H9 (cell line): ENCODE measurements at regions not wholly inside any gene's neighbourhood (a gene's known extent, or its start where the extent isn't known, plus 50 kb on each side); places are given as distances from the start of the nearest gene placed in this dataset.

ENCODE experiments used
- DNase-seq: peaks from one replicate; pipeline ENCODE4 v3.0.0-alpha.2; 2017
- H2AFZ ChIP-seq: one replicate; pipeline ENCODE4 v1.6.1; 2013; ENCODE audit warnings: mild to moderate bottlenecking, low read length, control low read depth, moderate library complexity
- H2AK5ac ChIP-seq: 2 replicates; pipeline ENCODE4 v1.6.1; 2013; ENCODE audit warnings: low read length, control low read depth, mixed read lengths; ENCODE audit not compliant: insufficient read length
- H2BK120ac ChIP-seq: one replicate; pipeline ENCODE4 v1.6.1; 2013; ENCODE audit warnings: low read depth, mild to moderate bottlenecking, low read length, control low read depth, inconsistent platforms; ENCODE audit not compliant: poor library complexity, severe bottlenecking
- H2BK12ac ChIP-seq: 2 replicates; pipeline ENCODE4 v1.6.1; 2013; ENCODE audit warnings: low read length, control low read depth, mixed read lengths, low read depth; ENCODE audit not compliant: insufficient read length
- H2BK15ac ChIP-seq: 2 replicates; pipeline ENCODE4 v1.6.1; 2013; ENCODE audit warnings: low read depth, low read length, control low read depth
- H2BK20ac ChIP-seq: one replicate; pipeline ENCODE4 v1.6.1; 2013; ENCODE audit warnings: low read depth, mild to moderate bottlenecking, low read length, control low read depth, inconsistent platforms; ENCODE audit not compliant: poor library complexity, severe bottlenecking
- H2BK5ac ChIP-seq: 2 replicates; pipeline ENCODE4 v1.6.1; 2013; ENCODE audit warnings: low read length, control low read depth, mixed read lengths; ENCODE audit not compliant: insufficient read length
- H3K14ac ChIP-seq: 2 replicates; pipeline ENCODE4 v1.6.1; 2013; ENCODE audit warnings: low read length, control low read depth; ENCODE audit not compliant: insufficient read depth
- H3K18ac ChIP-seq: 2 replicates; pipeline ENCODE4 v1.6.1; 2013; ENCODE audit warnings: low read depth, mild to moderate bottlenecking, mixed read lengths, low read length, control low read depth; ENCODE audit not compliant: insufficient read length
- H3K23ac ChIP-seq: 2 replicates; pipeline ENCODE4 v1.6.1; 2013; ENCODE audit warnings: low read length, control low read depth, mixed read lengths, low read depth; ENCODE audit not compliant: insufficient read length
- H3K23me2 ChIP-seq: 2 replicates; pipeline ENCODE4 v1.6.1; 2013; ENCODE audit warnings: low read depth, mild to moderate bottlenecking, mixed read lengths, low read length, control low read depth; ENCODE audit not compliant: insufficient read length, poor library complexity, severe bottlenecking
- H3K27ac ChIP-seq: 2 replicates; pipeline ENCODE4 v1.5.1; 2013; ENCODE audit warnings: low read length, control low read depth, mixed read lengths, low read depth; ENCODE audit not compliant: insufficient read length
- H3K27me3 ChIP-seq: 2 replicates; pipeline ENCODE4 v1.6.1; 2013; ENCODE audit warnings: low read length, control low read depth, inconsistent platforms; ENCODE audit not compliant: insufficient read depth
- H3K4ac ChIP-seq: 2 replicates; pipeline ENCODE4 v1.6.1; 2013; ENCODE audit warnings: low read depth, mild to moderate bottlenecking, control low read depth, inconsistent platforms, low read length, moderate library complexity
- H3K4me1 ChIP-seq: 2 replicates; pipeline ENCODE4 v1.6.1; 2013; ENCODE audit warnings: low read length, control low read depth, inconsistent platforms; ENCODE audit not compliant: insufficient read depth
- H3K4me2 ChIP-seq: 2 replicates; pipeline ENCODE4 v1.6.1; 2013; ENCODE audit warnings: low read length, control low read depth, mixed read lengths; ENCODE audit not compliant: insufficient read length, insufficient read depth
- H3K56ac ChIP-seq: 2 replicates; pipeline ENCODE4 v1.6.1; 2013; ENCODE audit warnings: low read depth, mild to moderate bottlenecking, mixed read lengths, low read length, control low read depth; ENCODE audit not compliant: insufficient read length
- H3K79me1 ChIP-seq: 2 replicates; pipeline ENCODE4 v1.6.1; 2013; ENCODE audit warnings: low read depth, mild to moderate bottlenecking, moderate library complexity, low read length, control low read depth, inconsistent platforms; ENCODE audit not compliant: insufficient read depth, poor library complexity, severe bottlenecking
- H3K79me2 ChIP-seq: 2 replicates; pipeline ENCODE4 v1.6.1; 2013; ENCODE audit warnings: low read length, control low read depth, inconsistent platforms; ENCODE audit not compliant: insufficient read depth
- H3K9ac ChIP-seq: 2 replicates; pipeline ENCODE4 v1.6.1; 2013; ENCODE audit warnings: low read length, control low read depth, mixed read lengths; ENCODE audit not compliant: insufficient read length; ENCODE audit errors: extremely low read depth
- H3K9me3 ChIP-seq: one replicate; pipeline ENCODE4 v1.6.1; 2013; ENCODE audit warnings: low read depth, low read length, inconsistent platforms; ENCODE audit not compliant: control insufficient read depth
- H3T11ph ChIP-seq: one replicate; pipeline ENCODE4 v1.6.1; 2013; ENCODE audit warnings: mild to moderate bottlenecking, low read length, control low read depth, inconsistent platforms
- H4K20me1 ChIP-seq: one replicate; pipeline ENCODE4 v1.6.1; 2013; ENCODE audit not compliant: control insufficient read depth, insufficient read length, insufficient read depth
- H4K5ac ChIP-seq: 2 replicates; pipeline ENCODE4 v1.6.1; 2013; ENCODE audit warnings: low read depth, mild to moderate bottlenecking, mixed read lengths, low read length, control low read depth; ENCODE audit not compliant: insufficient read length
- H4K8ac ChIP-seq: replicated peaks from 2 replicates; pipeline ENCODE4 v1.6.1; 2013; ENCODE audit warnings: low read length, control low read depth, mixed read lengths, low read depth; ENCODE audit not compliant: insufficient read length
- H4K91ac ChIP-seq: 2 replicates; pipeline ENCODE4 v1.6.1; 2013; ENCODE audit warnings: low read depth, mild to moderate bottlenecking, moderate library complexity, mixed read lengths, low read length, control low read depth; ENCODE audit not compliant: insufficient read length
- H3K27ac Mint-ChIP-seq, 3 experiments: 2 replicates in 2 of 3; 3 replicates in 1 of 3; pipeline ENCODE4 v1.8.0; 2020 to 2021; ENCODE audit warnings: mixed read lengths in 3 of 3, mild to moderate bottlenecking in 1 of 3, moderate library complexity in 1 of 3
- H3K27me3 Mint-ChIP-seq: 2 replicates; pipeline ENCODE4 v1.8.0; 2021; ENCODE audit warnings: low read depth, mild to moderate bottlenecking, moderate library complexity, mixed read lengths
- H3K36me3 Mint-ChIP-seq, 3 experiments: 2 replicates in 2 of 3; 3 replicates in 1 of 3; pipeline ENCODE4 v1.8.0; 2020 to 2021; ENCODE audit warnings: low read depth in 3 of 3, mixed read lengths in 3 of 3; ENCODE audit not compliant: insufficient read depth in 1 of 3
- H3K4me1 Mint-ChIP-seq, 2 experiments: 2 replicates each; pipeline ENCODE4 v1.8.0; 2020; ENCODE audit warnings: mixed read lengths in 2 of 2
- H3K4me3 Mint-ChIP-seq, 2 experiments: 2 replicates in 1 of 2; 3 replicates in 1 of 2; pipeline ENCODE4 v1.8.0; 2020 to 2021; ENCODE audit warnings: mild to moderate bottlenecking in 2 of 2, mixed read lengths in 2 of 2, moderate library complexity in 1 of 2
- H3K9me3 Mint-ChIP-seq, 2 experiments: 2 replicates in 1 of 2; 3 replicates in 1 of 2; pipeline ENCODE4 v1.8.0; 2020; ENCODE audit warnings: mild to moderate bottlenecking in 2 of 2, mixed read lengths in 2 of 2, moderate library complexity in 1 of 2
- CTCF ChIP-seq: fragments of 200-600 bp; sonication (generic); conservative IDR thresholded peaks from 3 replicates; pipeline ENCODE4 v1.8.0; 2021; ENCODE audit warnings: antibody characterized with exemption, mild to moderate bottlenecking
- WGBS: extraction: QIAGEN DNeasy Blood & Tissue Kit; methylation state at CpG from one replicate; pipeline ENCODE4 v1.1.7; 2013; ENCODE audit warnings: missing lambda C conversion rate, low lambda C conversion rate, mixed read lengths; ENCODE audit not compliant: insufficient read length; ENCODE audit errors: extremely low coverage; 5-methylcytosine and 5-hydroxymethylcytosine counted together

- no peak overlapping the region for H3K27ac ChIP-seq
- no peak overlapping the region for H3K56ac ChIP-seq
- no peak overlapping the region for H3K9ac ChIP-seq
- H3K23ac ChIP-seq = no peak overlapping the region
- H3K79me2 ChIP-seq = no peaks in the 10 kb centered on the region
- H4K8ac ChIP-seq = no peak overlapping the region
- H2BK5ac ChIP-seq = no peak overlapping the region
- H2AFZ ChIP-seq = no peak overlapping the region
- no peak overlapping the region for H2BK120ac ChIP-seq
- H4K5ac ChIP-seq = no peak overlapping the region
- H2BK20ac ChIP-seq = no peak overlapping the region
- H3K27me3 ChIP-seq = no peaks in the 10 kb centered on the region
- H3K4me1 Mint-ChIP-seq = peaks cover 0 to 6% of the 10 kb centered on the region in 2 experiments; a peak in 1 of 4 replicates
- no peak for DNase-seq
- WGBS = no CpG with 5 or more reads among the region's 2 CpGs
- no peak overlapping the region for H3K4ac ChIP-seq
- no peak overlapping the region for H3T11ph ChIP-seq
- peaks cover 18% of the 10 kb centered on the region for H3K27me3 Mint-ChIP-seq
- no peak overlapping the region for H3K4me3 Mint-ChIP-seq
- H3K23me2 ChIP-seq = no peaks in the 10 kb centered on the region
- H3K4me2 ChIP-seq = no peak overlapping the region
- H2BK15ac ChIP-seq = no peak overlapping the region
- H3K9me3 Mint-ChIP-seq = peaks cover 10 to 20% of the 10 kb centered on the region in 2 experiments; a peak in 4 of 5 replicates
- peaks cover 3 to 16% (median 12%) of the 10 kb centered on the region in 3 experiments for H3K36me3 Mint-ChIP-seq
- no peak overlapping the region for H4K91ac ChIP-seq
- no peak overlapping the region for H3K18ac ChIP-seq
- no peak overlapping the region for H3K27ac Mint-ChIP-seq
- no peak overlapping the region for H2AK5ac ChIP-seq
- no peaks in the 10 kb centered on the region for H4K20me1 ChIP-seq
- H3K14ac ChIP-seq = no peak overlapping the region
- no peaks in the 10 kb centered on the region for H3K9me3 ChIP-seq
- no peak for TF ChIP-seq CTCF
- no peak overlapping the region for H2BK12ac ChIP-seq
- H3K79me1 ChIP-seq = no peaks in the 10 kb centered on the region
- H3K4me1 ChIP-seq = no peaks in the 10 kb centered on the region
Observed at GRCh38 chr11:113602483-113602882, 103.6 kb downstream of the TMPRSS5 start.
